SK-N-DZ (cell line): ENCODE measurements at regions not wholly inside any gene's neighbourhood (a gene's known extent, or its start where the extent isn't known, plus 50 kb on each side); places are given as distances from the start of the nearest gene placed in this dataset.
"Not testable (repeated sequence)": the region's sequence is repeated elsewhere in the genome, so short reads cannot be mapped to it uniquely, and the experiment has no call there.

Source experiments
- DNase-seq: peaks from one replicate; pipeline ENCODE4 v3.0.0-alpha.2; 2015; ENCODE audit warnings: low spot score

- not testable (repeated sequence) for DNase-seq
Measured at GRCh38 chr4:11643081-11643480, 214.4 kb upstream of the HS3ST1 start.

DNA sequence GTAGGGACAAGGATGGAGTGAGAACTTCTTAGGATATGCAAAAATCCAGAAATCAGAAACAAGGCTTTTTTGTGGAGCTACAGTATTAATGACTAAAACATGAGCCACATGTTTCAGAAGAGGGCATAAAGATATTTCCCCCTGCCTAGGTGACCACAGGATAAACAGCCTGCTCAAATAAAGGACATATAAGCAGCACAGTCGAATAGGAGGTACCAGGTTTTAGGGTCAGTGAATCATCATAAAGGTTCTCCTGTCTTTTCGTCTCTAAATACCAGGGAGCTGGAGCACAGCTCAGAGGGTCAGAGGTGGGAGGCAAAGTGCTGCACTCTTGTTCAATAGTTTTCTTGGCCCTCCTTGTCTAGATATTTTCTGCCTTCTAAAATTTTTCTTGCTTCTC lies 211.9 kb upstream of the HS3ST1 start:
- no peak for DNase-seq

DNA sequence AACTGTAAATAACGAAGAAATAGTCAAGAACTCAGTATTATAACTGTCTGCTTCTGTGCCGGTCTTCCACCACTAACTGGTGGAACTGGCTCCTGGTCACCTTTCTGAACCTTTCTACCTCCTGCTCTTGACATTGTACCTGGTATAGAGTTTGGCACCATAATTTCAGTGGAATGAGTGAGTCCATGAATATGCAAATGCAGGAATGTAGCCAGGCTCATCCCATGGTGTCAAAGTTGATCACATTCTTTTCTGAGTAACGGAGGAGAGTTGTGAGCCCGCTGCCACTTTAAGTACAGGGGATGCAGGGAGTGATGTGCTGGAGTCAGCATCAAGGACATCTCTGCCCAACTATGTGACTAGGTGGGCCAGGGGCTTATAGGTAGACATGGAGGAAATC lies 207.9 kb upstream of the HS3ST1 start:
- no peak for DNase-seq

GRCh38 chr4:11636031-11636430 lies 207.3 kb upstream of the HS3ST1 start:
- DNase-seq: no peak

- no peak for DNase-seq
Measured at GRCh38 chr4:11635342-11635741, 206.6 kb upstream of the HS3ST1 start.

DNA sequence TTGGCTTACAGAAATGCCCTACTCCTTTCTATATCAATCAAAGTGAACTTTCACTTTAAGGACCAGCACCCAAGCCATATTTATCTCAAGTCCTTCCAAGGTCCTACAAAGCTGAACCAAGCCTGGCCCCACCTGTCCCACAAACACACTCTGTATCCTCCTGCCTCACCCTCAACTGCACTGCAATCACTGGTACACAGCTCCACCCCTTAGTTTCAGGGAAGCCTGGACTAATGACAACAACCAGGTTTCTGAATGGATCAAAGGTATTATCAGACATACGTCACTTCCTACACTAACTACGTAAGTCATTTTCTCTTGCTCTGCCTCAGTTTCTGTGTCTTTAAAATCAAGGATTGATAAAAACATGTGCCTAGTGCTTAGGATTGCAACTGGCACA lies 205.6 kb upstream of the HS3ST1 start:
- no peak for DNase-seq

DNA sequence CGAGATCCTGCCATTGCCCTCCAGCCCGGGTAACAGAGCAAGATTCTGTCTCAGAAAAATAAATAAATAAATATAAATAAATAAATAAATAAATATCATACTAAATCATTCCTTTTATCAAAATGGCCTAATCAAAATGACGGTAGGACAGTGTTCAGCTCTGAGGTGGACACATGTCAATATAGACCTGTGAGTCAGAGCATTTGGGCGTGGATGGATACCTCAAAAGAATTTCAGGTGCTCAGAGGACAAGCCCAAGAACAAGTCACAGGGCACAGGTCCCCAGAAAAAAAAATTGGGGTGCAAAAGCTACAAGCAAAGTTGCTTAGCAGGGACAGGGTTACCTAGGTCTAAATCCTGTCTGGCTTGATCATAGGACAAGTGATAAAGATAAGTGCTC lies 204.7 kb upstream of the HS3ST1 start:
- no peak for DNase-seq

DNA sequence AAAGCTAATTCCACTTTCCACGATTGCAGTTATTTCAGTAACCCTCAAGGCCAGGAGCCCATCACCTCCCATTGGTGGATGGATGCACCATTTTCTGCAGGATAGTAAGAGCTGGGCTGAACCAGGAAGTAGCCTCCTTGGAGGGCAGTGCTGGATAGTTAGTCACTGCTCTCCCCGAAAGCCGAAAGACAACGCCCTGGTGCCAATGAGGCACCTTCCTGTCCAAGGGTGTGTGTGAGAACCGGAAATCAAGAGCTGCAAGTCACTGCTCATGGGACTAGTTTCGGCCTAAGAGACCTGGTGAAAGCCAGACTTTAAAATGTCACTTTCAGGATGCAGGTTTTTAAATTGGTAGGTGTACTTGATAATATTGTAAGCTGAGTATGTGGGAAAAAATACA lies 203.8 kb upstream of the HS3ST1 start:
- DNase-seq: no peak

DNA sequence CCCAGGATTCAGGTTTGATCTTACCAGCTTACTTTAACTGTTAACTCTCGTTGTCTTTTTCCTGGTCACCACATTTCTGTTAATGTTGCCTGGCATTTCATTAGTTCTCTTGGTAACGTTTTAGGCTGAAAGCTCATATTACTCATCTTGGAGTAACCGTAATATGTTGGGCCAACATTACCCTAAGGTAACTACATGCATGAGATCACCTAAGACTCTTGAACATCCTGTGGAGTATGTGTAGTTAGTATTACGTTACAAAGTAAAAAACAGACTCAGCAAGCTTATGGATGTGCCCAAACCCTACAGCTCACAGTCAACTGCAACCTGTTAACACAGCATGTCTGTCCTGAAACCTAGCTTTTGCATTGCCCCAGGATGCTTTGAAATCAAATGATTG lies 203.3 kb upstream of the HS3ST1 start:
- no peak for DNase-seq

GRCh38 chr4:11631416-11631815 lies 202.7 kb upstream of the HS3ST1 start:
- DNase-seq: no peak

DNA sequence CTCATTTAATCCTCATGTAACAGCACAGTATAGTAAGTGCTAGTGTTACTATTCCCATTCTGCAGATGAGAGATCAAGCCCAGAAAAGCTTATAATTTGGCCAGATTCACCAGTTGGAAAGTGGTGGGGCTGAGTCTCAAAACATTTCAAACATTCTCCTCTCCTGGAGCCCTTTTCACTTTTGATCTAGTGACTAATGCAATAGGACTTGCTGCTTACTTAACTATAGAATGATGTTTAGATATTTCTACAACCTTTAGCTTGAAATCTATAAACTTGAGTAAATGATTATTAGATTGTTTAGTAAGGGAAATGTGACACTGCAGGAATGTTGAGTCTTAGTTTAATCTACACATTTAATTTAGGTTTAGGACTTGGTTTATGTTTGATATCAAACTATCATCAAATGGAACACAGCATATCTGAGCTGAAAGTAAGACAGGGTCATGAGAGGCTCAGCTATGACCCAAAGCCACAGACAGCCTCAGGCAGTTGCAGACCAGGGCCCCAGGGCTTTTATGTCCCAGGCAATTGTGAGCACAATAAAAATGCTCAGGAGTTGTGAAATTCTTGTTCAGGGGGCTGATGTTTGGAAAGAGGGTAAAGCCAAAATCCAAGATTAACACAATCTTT lies 199.5 kb upstream of the HS3ST1 start:
- DNase-seq: no peak

DNA sequence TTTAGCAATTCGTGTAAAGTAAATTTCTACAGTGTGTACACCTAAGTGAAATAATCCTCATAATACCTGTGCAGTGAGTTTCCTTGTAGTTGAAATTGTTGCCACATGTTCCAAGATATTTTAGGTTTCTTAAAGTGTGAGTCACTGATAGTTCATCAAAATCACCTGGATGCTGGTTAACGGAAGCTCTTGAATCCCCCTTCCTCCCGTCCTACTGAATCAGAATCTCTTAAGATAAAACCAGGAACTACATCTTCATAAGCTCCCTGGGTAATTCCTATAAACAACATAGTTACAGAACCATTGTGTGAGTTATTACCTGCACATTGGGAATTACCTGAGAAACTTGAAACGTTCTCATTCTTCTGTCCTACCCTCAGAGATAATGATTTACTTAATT lies 197.4 kb upstream of the HS3ST1 start:
- no peak for DNase-seq

GRCh38 chr4:11625211-11625610 lies 196.5 kb upstream of the HS3ST1 start:
- no peak for DNase-seq

- no peak for DNase-seq
Measured at GRCh38 chr4:11624370-11624769, 195.7 kb upstream of the HS3ST1 start.

DNA sequence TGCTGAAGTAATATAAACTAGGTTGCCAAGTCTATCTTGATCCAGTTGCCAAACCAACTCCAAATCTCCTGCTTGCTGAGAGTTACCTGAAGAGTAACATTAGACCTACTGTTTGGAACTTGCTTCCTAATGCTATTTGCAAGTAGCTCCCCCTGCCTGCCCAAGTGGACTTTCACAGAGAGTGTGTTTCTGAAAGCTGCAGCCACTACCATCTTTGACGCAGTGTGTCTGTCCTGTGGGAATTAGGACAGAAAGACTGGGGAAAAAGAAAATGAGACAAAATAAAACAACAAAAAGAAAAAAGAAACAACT lies 195.0 kb upstream of the HS3ST1 start:
- DNase-seq: no peak

- DNase-seq: no peak
Measured at GRCh38 chr4:11622961-11623725, 194.4 kb upstream of the HS3ST1 start.

DNA sequence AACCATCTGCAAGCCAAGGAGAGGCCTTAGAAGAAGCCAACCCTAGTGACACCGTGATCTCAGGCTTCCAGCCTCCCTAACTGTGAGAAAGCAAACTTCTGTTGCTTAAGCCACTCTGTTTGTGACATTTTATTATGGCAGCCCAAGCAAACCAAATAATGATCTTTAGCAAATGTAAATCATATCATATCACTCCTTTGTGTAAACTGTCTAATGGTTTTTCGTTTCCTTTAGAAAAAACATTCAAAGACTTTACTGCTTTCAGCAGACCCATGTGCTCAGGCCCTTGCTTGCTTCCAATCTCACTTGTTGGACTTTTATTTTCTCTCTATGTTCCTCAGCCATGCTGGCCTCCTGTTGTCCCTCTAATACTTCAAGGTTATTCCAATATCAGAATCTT lies 192.2 kb upstream of the HS3ST1 start:
- no peak for DNase-seq

- DNase-seq: no peak
Measured at GRCh38 chr4:11618666-11619282, 190.1 kb upstream of the HS3ST1 start.

DNA sequence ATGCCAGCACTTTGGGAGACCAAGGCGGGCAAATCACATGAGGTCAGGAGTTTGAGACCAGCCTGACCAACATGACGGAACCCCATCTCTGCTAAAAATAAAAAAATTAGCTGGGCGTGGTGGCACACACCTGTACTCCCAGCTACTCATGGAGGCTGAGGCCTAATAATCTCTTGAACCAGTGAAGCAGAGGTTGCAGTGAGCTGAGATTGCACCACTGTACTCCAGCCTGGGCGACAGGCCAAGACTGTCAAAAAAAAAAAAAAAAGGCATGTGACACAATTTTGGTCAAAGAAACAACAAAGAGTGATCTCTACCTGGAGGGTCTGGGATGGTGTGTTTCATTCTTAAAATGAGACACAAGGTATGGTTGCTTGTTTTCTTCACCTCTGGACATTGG lies 188.2 kb upstream of the HS3ST1 start:
- DNase-seq: no peak

DNA sequence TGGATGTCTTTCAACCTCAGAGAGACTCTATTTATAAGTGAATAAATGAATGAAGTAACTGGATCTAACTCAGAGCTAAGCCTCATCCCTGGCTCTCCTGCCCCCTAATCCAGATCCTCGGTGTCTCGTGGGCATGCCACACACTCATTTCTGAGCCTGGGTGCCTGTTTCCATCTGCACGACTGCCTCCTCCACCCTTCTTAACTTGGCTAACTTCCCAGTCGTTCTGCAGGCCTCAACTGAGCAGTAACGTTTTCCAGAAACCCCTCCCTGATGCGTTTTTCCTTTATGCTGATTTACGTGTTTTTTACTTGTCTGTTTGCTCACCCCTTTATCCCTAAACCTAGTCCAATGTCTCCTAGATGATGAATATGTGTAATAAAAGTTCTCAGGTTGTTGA lies 186.9 kb upstream of the HS3ST1 start:
- DNase-seq: no peak

- DNase-seq: no peak
Measured at GRCh38 chr4:11614426-11614825, 185.7 kb upstream of the HS3ST1 start.

- DNase-seq: no peak
Measured at GRCh38 chr4:11611868-11612267, 183.2 kb upstream of the HS3ST1 start.

DNA sequence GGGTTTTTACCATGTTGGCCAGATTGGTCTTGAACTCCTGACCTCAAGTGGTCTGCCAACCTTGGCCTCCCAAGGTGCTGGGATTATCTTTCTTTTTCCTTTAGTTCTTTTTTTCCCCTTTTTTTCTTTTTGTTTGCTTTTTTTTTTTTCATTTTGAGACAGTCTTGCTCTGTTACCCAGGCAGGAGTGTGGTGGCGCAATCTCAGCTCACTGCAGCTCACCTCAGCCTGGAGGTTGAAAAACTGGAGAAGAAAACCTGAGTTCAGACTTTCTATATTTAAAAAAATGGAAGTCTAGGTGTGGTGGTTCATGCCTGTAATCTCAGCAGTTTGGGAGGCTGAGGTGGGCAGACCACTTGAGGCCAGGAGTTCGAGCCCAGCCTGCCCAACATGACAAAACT lies 181.1 kb upstream of the HS3ST1 start:
- no peak for DNase-seq
